Fibroblast of lung (primary cell): ENCODE measurements at regions not wholly inside any gene's neighbourhood (a gene's known extent, or its start where the extent isn't known, plus 50 kb on each side); places are given as distances from the start of the nearest gene placed in this dataset.

Experiments used
- EZH2 ChIP-seq: IDR thresholded peaks from 2 replicates; pipeline ENCODE4 v1.5.1; 2012; ENCODE audit warnings: low read length, control low read depth, mild to moderate bottlenecking; ENCODE audit errors: missing control alignments
- TF ChIP-seq, protein P1 (sequence below), 2 donors: IDR thresholded peaks in 1 of 2; conservative IDR thresholded peaks in 1 of 2; 1 replicate in 1 of 2; 2 replicates in 1 of 2; pipeline ENCODE4 v1.5.1; 2011 to 2012; ENCODE audit warnings: low read length in 2 of 2, control low read depth in 1 of 2, inconsistent platforms in 1 of 2, low read depth in 1 of 2, mild to moderate bottlenecking in 1 of 2

DNA sequence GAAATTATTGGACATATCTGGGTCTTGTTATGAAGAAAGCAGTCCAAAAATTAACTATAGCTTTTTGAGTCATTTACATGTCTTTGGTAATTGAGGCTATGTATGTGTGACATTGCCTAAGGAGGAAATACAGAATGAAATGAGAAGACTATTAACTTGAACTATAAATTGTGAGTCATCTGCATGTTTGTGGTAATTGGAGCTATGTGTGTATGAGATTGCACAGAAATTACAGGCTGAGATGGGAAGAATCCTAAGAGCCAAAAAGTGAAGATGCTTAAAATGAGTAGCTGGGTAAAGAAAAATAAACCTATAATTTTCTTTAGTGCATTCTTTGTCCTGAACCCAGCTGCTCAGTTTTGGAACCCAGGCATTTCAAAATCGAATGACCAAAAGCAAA is 747.6 kb upstream of the EDIL3 start:
- TF ChIP-seq, protein P1, sequence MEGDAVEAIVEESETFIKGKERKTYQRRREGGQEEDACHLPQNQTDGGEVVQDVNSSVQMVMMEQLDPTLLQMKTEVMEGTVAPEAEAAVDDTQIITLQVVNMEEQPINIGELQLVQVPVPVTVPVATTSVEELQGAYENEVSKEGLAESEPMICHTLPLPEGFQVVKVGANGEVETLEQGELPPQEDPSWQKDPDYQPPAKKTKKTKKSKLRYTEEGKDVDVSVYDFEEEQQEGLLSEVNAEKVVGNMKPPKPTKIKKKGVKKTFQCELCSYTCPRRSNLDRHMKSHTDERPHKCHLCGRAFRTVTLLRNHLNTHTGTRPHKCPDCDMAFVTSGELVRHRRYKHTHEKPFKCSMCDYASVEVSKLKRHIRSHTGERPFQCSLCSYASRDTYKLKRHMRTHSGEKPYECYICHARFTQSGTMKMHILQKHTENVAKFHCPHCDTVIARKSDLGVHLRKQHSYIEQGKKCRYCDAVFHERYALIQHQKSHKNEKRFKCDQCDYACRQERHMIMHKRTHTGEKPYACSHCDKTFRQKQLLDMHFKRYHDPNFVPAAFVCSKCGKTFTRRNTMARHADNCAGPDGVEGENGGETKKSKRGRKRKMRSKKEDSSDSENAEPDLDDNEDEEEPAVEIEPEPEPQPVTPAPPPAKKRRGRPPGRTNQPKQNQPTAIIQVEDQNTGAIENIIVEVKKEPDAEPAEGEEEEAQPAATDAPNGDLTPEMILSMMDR (conservative IDR thresholded peaks at IDR 0.05 in 1 of 2, IDR thresholded peaks at IDR 0.05 in 1 of 2; ENCODE audit: low read depth in 1 of 2, low read length in 2 of 2): no peak
- no peak for TF ChIP-seq EZH2
